GM21825 (cell line): ENCODE measurements at regions not wholly inside any gene's neighbourhood (a gene's known extent, or its start where the extent isn't known, plus 50 kb on each side); places are given as distances from the start of the nearest gene placed in this dataset.

Experiments
- ATAC-seq: cut with Tn5 transposase; IDR thresholded peaks from one replicate; pipeline ENCODE4 v1.9.1; 2021; ENCODE audit warnings: mild to moderate bottlenecking, moderate library complexity; ENCODE audit not compliant: unreplicated experiment

DNA sequence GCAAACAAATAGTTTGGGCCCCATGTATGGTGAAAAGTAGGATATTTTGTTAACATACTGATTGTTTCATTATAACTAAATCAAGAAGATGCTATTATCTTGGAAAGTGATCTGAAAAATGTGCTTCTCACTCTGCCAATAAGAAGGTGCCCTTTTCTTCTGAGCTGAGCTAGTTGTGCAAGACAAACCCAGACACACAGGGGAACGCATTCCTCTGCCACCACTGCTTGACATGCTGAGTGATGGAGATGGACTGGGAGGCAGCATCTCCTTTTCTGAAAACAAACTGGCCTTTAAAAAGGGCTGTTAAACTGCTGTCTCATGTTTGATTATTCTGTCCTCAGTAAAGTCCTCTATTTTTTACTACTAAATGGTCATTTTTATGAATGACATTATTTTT lies 1989.9 kb upstream of the CELF4 start:
- no peak for ATAC-seq

DNA sequence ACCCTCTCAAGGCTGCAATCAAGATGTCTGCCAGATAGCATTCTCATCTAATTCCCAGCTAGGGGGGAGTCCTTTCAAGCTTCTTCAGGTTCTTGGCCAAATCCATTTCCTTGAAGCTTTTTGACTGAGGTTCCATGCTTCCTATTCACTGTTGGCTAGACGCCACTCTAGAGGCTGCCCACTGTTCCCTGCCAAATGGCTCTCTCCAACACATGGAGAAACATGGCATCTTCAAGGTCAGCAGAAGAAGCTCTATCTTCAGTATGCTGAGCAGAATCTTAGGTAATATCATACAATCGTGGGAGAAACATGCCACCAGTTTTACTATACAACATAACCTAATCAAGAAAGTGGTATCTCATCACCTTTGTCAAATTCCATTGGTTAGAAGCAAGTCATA lies 1985.1 kb upstream of the CELF4 start:
- no peak for ATAC-seq

DNA sequence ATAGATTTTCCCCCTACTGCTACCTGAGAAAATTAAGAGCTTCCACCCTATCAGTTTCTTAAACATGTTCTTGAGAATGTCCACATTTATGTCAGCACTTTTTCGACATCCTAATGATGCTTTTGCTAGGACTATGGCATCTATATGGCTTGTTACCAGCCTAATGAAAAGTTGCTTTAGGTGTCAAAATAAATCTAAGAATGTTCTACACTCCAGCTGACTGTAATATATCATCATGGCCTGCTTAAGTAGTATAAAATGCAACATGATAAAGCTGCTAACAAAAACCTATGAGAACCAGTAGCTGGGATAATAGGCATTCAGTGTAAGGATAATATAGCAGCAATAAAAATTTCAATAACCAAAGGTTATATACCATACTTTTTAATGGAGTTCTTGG lies 1983.5 kb upstream of the CELF4 start:
- no peak for ATAC-seq

DNA sequence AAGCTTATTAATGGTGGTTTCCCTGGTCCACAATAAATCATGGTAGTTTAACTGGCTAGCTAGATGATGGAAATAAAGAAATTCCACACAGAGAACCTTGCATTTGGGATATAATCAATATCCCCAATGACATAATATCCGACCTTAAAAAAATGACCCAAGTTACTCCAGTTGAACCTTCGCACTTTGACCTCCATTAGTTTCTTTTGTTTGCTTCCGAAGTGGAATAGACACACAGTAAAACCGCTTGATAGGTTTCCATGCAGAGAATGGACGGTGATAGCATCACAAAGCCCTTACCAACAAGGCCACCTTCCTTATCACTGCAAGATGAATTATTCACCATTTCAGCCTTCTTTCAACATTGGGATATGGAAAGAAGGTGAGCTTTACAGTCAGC lies 1966.1 kb upstream of the CELF4 start:
- ATAC-seq, result no peak

DNA sequence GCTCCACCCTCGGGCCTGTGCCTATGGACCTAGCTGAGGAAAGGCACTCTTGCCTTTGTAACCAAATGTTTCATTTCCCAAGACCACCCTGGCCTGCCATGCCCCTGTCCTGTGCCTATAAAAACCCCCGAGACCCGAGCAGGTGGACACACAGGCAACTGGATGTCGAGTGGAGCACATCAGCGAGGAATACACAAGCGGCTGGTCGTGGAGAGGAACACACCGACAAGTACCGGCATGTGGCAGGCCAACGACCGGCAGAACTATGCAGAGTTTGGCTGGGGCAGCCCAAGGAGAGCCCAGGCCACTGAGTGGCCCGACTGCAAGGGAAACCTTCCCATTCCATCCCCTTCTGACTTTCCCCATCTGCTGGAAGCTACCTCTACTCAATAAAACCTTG lies 1963.8 kb upstream of the CELF4 start:
- no peak for ATAC-seq

DNA sequence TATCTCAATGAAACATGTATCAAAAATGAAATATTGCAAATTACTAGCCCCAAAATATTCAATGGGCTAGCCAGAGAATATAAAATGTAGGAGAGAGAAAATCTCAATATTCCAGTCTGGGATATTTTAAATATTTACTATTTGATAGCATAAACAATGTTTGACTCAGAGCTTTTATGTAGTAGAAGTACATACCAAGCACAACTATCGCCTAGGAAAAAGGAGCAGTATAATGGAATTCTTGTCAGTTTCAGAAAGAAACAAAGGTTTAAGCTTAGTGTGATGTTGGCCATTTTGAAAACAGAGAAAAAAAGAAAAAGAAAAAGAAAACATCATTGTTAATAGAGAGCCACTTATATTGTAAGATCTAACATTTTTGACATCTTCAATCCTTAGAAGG lies 1961.9 kb upstream of the CELF4 start:
- ATAC-seq, result no peak

DNA sequence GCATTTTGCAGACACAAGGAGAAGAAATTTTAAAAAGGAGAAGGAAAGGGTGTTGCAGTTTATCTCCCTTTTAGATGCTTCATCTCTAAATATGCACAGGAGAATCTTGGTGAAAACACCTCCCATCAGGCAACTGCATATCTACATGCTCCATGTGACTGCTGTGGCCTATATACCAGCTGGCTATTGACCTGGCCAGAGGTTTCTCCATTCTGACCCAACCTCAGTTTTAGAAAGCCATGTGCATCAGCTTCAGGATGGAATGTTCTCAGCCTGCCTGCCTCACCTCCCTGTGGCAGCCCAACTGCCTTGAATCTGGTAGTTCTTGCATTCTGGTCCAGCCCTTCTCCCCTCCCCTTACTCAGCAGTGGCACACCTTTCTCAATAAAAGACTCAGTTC lies 1958.8 kb upstream of the CELF4 start:
- no peak for ATAC-seq

DNA sequence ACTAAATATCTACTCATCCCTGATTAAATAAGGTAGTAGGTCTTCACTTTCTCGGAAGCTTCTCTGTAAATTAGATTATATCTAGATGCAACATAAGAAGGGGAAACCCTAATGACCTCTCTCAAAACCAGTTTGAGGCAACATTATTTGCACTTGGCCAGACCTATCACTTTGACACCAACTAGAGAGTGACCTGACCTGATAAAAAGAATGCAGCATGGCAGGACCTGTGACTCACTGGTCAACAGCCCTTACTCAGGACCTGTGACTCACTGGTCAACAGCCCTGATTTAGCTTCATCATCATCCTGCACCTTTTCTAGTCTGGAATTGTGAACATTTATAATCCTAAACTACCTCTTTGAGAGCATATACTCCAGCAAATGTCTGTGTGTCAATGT lies 1957.7 kb upstream of the CELF4 start:
- ATAC-seq, result no peak

DNA sequence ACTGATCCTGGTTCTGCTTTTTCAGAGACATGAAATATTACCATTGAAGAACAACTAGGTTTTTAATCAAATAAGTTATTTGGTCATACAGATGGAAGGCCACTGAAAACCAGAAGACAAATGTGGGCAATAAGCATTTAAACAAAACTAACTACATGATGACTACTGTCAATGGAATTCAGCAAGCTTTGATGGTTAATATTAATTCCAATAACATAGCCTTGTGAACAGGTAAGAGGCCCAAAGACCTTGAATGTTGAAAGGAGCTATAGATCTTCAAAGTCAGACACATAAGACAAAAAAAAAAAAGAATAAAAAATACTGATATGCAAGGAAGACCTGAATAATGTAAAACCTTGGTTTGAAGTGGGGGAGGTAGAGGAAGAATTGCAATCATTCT lies 1955.6 kb upstream of the CELF4 start:
- ATAC-seq, result no peak

DNA sequence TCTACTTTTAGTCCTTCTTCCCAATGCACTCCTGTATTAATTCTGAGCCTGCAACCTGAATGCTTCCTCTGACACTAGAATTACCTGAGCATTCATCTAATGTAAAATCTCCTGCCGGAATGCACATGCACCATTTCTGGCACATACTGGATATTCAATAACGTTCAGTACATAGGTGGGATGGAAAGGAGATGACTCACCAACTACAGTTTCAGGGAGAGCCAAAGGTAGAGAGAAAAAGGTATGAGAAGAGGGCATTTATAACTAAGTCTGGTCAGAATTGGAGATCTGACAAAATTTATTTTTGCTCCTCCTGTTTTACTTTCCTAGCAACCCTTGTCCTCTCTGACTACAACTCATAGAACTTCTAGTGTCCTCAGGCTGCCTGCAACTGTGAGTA lies 1954.1 kb upstream of the CELF4 start:
- no peak for ATAC-seq

DNA sequence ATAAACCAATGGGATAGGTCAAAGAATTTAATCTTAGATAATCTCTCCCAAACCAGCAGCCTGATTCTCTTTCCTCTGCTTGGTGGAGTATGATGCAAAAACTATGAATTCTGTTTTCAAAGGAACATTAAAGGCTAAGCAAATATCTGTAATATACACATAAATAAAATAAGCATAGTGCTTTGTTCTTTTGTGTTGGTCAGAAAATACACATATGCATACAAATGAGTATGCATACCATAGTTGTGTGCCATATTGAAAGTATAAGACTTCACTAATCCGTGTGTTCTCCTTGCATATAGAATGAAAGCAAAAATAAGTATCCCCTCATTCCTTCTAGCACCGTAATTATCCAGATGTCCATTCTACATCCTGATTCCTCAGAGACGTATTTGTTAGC lies 1949.7 kb upstream of the CELF4 start:
- no peak for ATAC-seq

DNA sequence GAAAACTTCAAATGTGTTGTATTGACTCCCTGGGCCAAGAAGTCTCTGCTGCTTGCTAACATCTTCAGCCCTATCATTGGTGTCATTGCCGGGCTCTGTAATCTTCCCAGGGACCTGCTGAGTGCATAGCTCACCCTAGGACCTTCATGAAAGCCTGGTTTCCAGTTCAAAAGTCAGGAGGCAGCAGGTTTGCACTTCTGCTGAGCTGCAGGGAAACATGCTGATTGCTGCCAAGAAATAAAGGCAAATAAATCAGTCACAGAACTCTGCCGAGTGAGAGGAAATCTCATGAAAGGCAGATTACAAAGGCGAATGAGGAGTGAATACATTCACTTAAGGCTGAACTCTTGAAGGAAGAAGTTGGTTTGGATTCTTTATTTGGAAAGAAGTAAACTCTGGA lies 1947.6 kb upstream of the CELF4 start:
- no peak for ATAC-seq

DNA sequence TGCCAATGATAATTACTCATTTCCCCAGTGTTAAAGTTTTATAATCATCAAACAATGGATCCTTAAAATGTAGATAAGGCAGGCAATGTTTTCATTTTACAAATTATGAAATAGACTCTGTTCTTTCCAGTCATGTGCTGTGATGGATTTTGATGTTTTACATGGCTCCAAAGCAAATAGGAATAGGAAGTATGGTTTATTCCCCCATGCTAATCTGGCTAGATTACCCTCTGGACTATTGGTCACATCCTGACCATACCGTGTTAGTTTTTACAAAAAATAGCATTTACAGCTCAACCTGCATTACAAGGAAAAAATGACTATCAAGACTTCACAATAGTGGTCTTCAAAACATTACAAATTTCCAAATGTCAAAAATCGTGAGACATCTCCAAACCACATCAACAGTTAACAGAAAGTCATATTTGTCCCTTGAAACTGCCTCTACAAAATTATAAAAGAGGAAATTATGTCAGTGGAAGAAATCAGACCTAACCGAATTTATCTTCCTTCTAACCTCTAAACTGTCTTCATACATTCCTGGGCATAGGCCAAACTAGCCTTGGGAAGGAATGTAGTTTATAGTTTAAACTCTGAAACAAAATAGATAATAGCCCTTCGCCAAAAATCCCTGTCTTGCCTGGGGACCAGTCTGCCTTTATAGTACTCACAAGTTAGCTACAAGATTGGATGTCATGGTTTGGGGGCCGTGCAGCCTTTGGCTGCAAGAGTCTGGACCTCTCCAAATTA lies 1941.2 kb upstream of the CELF4 start:
- ATAC-seq, result no peak

DNA sequence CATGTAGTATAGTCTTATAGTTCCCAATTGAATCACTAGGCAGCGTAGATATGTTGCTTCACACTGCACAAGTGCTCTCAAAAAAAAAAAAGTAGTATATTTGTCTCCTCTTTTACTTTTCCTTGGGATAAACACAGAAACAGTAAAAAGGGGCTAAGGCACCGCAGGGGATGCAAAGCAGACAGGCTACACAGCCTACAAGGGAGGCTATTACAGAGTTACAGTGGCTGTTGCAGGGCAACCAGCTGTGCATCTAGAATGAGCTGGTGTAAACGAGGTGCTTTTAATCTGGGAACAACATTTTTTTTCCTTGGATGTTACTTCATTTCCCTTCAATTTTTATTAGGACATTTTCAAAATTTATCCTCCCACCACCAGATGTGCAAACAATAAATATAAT lies 1934.7 kb upstream of the CELF4 start:
- no peak for ATAC-seq

DNA sequence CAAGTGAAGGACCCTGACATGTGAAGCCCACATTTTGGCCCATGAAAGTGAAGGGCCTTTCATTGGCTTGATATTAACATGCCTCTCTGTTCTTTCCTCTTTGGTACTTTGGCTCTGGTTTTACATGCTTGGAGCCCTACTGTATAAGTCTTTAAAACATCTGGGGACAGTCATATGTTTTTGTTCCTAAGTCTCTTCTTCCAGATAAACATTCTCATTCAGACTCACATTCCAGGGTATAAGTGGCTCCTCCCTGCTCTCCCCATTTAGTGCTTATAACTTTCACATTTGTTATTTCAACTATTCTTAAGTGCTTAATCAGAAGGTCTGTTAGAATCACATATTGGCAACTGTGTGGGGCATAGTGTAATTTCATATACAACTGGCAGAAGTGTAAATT lies 1932.2 kb upstream of the CELF4 start:
- ATAC-seq, result no peak

DNA sequence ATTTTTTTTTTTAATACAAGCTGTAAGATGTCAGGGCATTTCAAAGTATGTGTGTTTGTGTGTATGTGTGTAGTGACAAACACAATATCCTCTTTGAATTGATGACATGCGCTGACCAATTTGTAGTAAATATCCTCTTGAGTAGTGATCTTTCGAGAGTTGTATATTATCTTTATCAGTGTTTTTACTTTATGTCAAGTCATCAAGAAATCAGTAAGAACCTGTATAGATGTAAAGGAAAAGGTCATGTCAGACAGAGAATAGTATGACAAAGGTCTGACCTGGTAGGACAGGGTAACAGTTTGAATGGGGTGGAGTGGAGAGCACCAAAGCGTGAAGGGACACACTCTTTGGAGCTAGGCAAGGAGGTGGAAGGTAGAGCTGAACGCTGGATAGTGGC lies 1931.4 kb upstream of the CELF4 start:
- ATAC-seq, result no peak

DNA sequence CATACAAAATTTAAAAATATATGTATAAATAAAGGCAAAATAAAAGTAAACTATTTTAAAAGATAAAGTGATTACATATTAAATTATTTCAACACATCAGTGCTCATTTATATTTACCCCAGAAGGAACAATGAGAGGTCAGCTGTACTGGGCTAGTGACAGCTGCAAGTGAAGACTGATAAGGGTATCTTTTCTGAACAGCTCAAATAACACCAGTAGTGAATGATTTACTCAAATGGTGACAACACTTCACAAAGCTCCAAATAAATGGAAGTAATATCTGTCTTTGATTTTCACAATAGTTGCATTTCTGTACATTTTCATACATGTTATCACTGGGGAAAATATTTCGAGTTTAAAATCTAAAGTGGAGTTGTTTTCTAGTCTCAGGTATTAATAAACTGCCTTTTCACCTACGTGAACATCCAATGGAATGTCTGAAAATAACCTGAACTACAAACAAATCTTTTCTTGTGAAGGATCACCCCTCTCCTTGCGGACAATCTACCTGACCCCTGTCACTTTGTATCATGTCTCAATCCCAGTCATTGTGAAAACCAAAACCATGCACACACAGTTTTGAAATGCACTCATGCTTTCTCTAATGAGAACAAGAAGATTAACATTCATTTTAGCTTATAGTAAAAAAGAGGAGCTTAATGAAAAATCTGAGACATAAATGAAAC lies 1928.8 kb upstream of the CELF4 start:
- no peak for ATAC-seq

DNA sequence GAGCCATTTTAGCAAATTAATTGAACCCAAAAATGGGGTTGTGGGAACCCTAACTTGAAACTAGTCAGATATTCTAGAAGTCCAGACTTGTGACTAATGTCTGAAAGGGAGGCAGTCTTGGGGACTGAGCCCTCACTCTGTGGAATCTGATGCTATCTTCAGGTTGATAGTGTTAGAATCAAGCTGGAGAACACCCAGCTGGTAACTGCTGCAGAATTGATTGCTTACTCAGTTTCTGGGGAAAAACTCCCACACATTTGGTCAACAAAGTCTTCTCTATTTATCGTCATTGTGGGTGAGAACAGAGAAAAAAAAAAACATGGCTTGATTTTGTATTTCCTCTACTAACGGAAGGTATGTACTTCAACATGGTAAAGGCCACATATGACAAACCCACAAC lies 1925.8 kb upstream of the CELF4 start:
- ATAC-seq, result no peak

DNA sequence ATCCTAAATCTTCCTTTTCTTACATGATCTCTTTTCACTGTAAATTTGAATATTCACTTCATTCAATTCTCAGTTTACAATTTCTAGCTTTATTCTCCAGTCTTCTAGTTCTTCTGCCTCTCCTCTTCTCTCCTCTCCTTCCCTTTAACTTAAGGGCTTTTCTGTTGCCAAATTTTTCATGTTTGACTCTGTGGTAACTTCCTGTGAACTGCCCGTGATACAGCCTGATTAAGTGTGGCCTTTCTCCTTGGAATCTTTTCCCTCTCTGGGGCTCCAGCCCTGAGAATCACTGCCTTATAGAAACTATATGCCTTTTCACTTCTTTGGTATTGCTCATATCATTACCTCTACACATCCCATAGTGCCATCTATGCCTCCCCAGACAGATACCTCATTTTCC lies 1923.8 kb upstream of the CELF4 start:
- no peak for ATAC-seq

DNA sequence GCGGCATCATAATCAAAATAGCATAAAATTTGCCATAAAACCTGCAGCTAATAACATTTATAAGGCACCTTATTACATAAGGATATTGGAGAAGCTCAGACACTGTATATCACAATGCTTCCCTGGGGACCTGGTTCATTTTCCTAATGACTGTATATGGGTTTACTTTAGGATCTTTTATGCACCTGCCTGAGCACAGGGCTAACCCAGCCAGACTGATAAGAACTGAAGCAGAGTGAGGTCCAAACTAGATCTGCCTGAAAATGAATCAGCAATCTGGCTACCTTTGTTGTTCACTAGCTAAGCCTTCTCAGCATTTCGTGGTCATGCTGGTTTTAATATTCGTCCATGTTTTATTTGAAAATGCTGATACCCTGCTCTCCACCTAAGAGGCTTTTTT lies 1922.3 kb upstream of the CELF4 start:
- no peak for ATAC-seq

DNA sequence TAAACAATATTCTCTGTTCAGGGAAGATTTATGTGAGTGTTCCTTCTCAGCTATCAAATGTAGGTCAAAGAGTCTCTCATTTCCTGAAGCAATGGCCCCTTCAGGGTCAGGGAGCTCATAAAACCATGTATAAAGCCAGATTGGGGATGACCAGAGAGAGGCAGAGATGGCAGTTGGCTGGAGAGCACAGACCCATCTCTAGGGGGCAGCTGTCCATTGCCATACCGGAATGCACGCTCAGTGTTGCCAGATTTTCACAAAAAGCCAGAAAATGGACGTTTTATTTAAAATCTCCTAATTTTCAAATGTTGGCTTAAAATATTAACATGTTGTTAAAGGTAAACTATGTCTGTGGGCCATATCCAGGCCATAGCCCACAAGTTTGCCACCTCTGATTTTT lies 1920.7 kb upstream of the CELF4 start:
- ATAC-seq, result no peak

DNA sequence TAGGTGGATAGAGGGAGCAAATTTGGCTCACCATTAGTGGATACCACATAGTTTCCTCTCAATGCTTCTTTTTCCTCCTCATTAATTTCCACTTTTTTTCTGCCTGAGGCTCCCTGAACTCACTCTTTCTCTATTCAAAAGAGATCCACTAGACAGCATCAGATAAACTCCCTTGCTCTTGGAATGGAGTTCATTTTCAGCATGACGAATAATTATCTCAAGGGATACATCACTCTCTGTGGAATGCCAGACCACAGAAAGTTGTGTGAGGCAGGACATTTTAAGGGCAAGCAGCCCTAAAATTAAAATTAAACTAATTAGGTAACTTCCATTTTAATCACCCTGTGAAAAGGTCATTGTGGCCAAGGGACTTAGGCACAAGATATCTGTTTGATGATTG lies 1920.1 kb upstream of the CELF4 start:
- no peak for ATAC-seq

DNA sequence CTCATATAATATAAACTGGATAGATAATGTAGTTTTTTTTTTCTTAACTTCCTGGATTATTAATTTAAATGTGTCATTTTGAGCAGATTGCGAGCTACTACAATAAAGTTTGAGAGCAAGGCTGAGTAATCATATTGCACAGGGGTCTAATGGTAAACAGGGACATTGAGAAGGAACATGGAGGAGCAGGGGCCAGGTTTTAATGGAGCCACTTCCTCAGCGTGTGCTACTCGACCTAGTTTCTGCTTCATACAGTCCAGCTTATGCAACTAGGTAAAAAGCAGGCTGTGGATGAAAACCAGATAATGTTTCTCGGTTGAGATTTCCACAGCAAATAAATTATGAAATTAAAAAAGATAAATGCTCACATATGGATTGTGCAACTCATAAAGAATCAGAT lies 1915.7 kb upstream of the CELF4 start:
- ATAC-seq, result no peak
